ENCODE measurements at regions not wholly inside any gene's neighbourhood (a gene's known extent, or its start where the extent isn't known, plus 50 kb on each side); places are given as distances from the start of the nearest gene placed in this dataset.
"Not testable (repeated sequence)": the region's sequence is repeated elsewhere in the genome, so short reads cannot be mapped to it uniquely, and the experiment has no call there.

DNA sequence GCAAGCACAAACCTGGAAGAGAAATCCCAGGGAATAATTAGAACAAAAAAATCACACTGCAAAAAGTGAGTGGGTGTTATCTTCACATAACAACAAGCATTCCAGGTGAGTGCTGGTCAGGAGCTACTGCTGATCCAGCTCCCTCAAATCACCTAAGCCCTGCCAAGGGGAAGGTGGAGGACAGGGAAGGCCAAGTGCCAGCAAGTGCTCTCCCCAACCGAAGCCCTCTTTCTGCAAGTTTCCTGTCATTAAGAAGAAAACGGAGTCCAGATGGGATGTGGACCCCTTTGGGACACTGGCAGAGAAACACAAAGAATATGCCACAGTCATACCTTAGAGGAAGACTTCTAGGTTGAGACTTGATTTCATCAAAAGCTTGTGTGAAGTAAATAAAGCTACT, 933.0 kb upstream of the ZNF722 start:
- TF ChIP-seq, protein P1, sequence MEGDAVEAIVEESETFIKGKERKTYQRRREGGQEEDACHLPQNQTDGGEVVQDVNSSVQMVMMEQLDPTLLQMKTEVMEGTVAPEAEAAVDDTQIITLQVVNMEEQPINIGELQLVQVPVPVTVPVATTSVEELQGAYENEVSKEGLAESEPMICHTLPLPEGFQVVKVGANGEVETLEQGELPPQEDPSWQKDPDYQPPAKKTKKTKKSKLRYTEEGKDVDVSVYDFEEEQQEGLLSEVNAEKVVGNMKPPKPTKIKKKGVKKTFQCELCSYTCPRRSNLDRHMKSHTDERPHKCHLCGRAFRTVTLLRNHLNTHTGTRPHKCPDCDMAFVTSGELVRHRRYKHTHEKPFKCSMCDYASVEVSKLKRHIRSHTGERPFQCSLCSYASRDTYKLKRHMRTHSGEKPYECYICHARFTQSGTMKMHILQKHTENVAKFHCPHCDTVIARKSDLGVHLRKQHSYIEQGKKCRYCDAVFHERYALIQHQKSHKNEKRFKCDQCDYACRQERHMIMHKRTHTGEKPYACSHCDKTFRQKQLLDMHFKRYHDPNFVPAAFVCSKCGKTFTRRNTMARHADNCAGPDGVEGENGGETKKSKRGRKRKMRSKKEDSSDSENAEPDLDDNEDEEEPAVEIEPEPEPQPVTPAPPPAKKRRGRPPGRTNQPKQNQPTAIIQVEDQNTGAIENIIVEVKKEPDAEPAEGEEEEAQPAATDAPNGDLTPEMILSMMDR (IDR thresholded peaks at IDR 0.05; ENCODE audit: extremely low read depth, missing control alignments): no peak

DNA sequence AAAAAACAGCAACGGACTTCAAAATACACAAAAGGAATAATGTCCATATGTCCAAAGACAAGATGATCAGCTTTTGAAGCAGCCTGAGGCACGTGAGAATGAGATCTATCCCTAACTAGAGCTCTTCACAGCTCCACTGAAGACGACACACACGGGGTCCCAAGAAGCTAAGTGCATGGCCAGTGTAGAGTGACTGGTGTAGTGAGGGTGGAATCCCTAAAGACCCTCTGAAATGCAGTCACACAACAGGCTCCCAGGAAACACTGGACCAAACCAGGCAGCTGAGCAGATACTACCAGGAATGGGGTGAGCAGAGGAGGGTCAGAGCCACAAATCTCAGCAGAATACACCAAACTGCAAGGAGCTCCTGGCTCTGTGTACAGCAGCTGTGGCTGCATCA, 932.4 kb upstream of the ZNF722 start:
- DNase-seq (ENCODE audit: low spot score): not testable (repeated sequence)

More for the DNA sequence above, 933.0 kb upstream of the ZNF722 start:
- DNase-seq (ENCODE audit: low spot score): no peak

DNA sequence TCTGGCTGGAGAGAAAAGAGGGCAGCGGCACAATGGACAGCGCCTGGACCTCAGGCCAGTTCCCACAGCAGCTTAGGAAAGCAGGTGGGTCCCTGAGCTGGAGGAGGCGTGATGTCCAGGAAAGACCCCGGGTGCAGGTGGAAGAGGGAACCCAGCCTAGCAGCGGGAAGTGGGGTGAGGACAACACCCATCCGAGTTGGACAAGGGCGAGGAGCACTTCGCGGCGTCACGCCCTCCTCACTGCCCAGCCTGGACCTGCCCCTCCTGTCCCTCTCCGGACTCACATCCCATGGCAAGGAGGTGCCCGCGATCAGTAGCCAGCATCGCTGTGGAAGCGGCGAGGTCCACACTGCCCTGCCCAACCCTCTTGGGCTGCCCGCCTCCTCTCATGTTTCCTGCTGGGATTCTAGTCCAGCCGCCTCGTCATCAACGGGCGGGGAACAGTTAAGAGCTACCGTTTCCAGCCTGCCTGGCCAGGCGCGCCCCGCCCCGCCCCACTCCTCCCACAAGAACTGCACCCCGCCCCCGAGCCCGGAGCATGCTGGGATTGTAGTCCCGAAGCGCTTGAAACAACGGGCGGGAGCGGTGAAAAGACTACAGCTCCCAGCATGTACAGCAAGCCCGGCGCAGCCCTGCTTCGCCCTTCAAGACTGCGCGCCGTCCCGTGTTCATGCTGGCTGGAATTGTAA, 930.6 kb upstream of the ZNF722 start:
- no peak for DNase-seq (ENCODE audit: low spot score)
- TF ChIP-seq, protein P1 (IDR thresholded peaks at IDR 0.05; ENCODE audit: extremely low read depth, missing control alignments): no peak

DNA sequence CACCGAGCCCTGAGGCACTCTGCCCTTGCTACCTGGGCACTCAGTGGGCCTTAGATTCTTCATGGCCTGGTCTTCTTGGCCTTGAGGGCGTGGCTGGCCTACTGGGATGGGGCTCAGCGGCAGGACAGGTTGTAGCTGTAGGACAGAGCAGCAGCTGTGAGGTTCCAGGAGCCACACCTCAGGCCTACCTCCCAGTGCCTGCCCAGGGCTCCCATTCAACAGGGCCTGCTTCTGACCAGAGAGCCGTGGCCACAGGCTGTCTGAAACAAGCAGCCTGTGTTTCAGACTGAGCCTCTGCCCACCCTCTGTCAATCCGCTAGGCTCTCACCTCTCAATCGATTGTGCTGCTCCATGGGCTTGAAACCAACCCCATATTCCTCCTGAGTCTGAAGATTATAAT, 928.0 kb upstream of the ZNF722 start:
- DNase-seq (ENCODE audit: low spot score): no peak
- TF ChIP-seq, protein P1 (IDR thresholded peaks at IDR 0.05; ENCODE audit: extremely low read depth, missing control alignments): no peak

DNA sequence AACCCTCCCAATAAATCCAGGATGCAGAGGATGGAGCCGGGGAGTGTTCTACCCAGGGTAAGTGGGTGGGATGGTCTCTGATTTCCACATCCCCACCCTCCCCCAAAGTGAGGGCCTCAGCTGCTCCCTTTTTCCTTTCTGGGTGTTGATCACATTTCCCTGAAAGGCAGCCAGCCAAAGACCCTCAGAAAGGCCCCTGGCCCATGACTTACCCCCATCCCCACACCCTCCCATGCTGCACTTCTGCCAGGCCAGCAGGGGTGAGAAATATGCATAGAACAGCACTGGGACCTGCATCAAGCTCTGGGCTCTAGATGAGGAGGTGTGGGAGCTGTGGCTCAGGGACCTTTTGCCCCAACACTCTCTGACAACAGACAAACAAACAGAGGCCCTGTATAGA, 927.3 kb upstream of the ZNF722 start:
- no peak for DNase-seq (ENCODE audit: low spot score)
- TF ChIP-seq, protein P1 (IDR thresholded peaks at IDR 0.05; ENCODE audit: extremely low read depth, missing control alignments): no peak

DNA sequence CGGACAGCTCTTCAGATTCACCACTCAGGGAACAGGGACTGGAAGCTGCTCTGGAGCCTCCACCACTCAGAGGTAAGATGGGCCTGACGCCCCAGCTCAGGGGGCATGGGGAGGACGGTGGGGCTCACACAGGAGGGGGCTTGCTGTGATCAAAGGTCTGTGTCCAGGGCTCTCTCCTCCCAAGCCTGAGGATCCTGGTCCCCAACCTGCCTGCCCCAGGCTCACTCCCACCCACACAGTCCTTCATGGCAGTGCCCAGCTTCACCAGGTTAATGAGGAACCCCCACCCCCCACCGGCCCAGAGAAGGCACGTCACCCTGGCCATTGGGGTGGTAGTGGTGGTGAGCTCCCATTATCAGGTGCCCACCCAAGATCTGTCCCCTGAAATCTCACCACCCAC, 926.7 kb upstream of the ZNF722 start:
- TF ChIP-seq, protein P1 (IDR thresholded peaks at IDR 0.05; ENCODE audit: extremely low read depth, missing control alignments): no peak
- DNase-seq (ENCODE audit: low spot score): no peak

DNA sequence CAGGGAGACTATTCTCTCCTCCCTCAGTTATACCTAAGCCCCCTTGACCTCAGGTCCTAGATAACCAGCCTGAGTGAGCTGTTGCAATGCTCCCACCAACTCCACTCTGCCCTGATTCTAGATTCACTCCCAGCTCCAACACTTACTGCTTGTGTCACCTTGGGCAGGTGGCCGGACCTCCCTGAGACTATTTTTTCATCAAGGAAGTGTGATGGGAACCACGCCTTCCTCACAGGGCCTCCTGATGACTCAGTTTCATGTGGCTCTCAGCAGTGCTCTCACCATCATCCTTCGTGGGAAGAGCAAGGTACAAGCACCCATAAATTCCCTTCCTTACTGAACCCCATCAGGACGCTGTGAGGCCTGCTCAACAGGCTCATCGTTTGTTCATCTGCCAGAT, 925.8 kb upstream of the ZNF722 start:
- TF ChIP-seq, protein P1 (IDR thresholded peaks at IDR 0.05; ENCODE audit: extremely low read depth, missing control alignments): no peak
- DNase-seq (ENCODE audit: low spot score): no peak

DNA sequence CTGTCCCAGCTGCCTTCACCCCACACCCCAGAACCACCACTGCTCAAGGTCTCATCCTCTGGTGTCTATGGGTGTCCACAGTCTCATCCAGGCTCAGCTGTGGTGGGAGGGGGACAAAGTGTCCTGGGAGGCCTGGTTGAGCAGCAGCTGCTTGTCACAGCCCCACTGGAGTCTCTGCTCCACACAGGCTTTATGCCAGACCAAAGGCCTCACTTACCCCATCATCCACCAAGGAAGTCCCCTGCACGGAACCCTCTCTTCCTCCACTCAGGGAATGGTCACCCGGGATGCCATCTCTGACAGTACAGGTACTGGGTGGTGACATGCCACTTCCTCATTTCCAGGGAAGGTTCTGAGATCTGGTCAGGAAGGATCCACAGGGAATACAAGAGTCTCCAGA, 925.4 kb upstream of the ZNF722 start:
- TF ChIP-seq, protein P1 (IDR thresholded peaks at IDR 0.05; ENCODE audit: extremely low read depth, missing control alignments): no peak
- DNase-seq (ENCODE audit: low spot score): no peak

Measured in GM20000 (cell line).